ENCODE measurements at regions not wholly inside any gene's neighbourhood (a gene's known extent, or its start where the extent isn't known, plus 50 kb on each side); places are given as distances from the start of the nearest gene placed in this dataset.
"Not testable (repeated sequence)": the region's sequence is repeated elsewhere in the genome, so short reads cannot be mapped to it uniquely, and the experiment has no call there.

- FAIRE-seq = no peak
These were observed 80.8 kb upstream of the SLC2A1 start for GRCh38 chr1:43039228-43040055.

- no peak for FAIRE-seq
These were observed 79.7 kb upstream of the SLC2A1 start for GRCh38 chr1:43038232-43038935.

- no peak for FAIRE-seq
These were observed 78.8 kb upstream of the SLC2A1 start for GRCh38 chr1:43037466-43037865.

- no peak for FAIRE-seq
These were observed 78.3 kb upstream of the SLC2A1 start for GRCh38 chr1:43036932-43037331.

- FAIRE-seq = no peak
These were observed 77.4 kb upstream of the SLC2A1 start for GRCh38 chr1:43035821-43036741.

- FAIRE-seq = no peak
These were observed 76.1 kb upstream of the SLC2A1 start for GRCh38 chr1:43034778-43035177.

GRCh38 chr1:43034195-43034658 lies 75.6 kb upstream of the SLC2A1 start:
- FAIRE-seq = no peak

- no peak for FAIRE-seq
These were observed 72.9 kb upstream of the SLC2A1 start for GRCh38 chr1:43031316-43032203.

- no peak for FAIRE-seq
These were observed 66.2 kb upstream of the SLC2A1 start for GRCh38 chr1:43024905-43025304.

GRCh38 chr1:43021547-43022474 lies 63.1 kb upstream of the SLC2A1 start:
- no peak for FAIRE-seq

- no peak for FAIRE-seq
These were observed 60.6 kb upstream of the SLC2A1 start for GRCh38 chr1:43019226-43019625.

- FAIRE-seq = no peak
These were observed 59.5 kb upstream of the SLC2A1 start for GRCh38 chr1:43018121-43018520.

- no peak for FAIRE-seq
These were observed 56.6 kb upstream of the SLC2A1 start for GRCh38 chr1:43015269-43015668.

GRCh38 chr1:43014579-43014978 lies 55.9 kb upstream of the SLC2A1 start:
- FAIRE-seq = not testable (repeated sequence)

GRCh38 chr1:43011020-43011419 lies 52.4 kb upstream of the SLC2A1 start:
- no peak for FAIRE-seq

GRCh38 chr1:43009274-43009673 lies 50.6 kb upstream of the SLC2A1 start:
- FAIRE-seq = no peak

GRCh38 chr1:43008115-43009060 lies 49.7 kb upstream of the SLC2A1 start:
- FAIRE-seq = no peak

Measured in A204.1 (cell line).